HG02571 (cell line): ENCODE measurements at regions not wholly inside any gene's neighbourhood (a gene's known extent, or its start where the extent isn't known, plus 50 kb on each side); places are given as distances from the start of the nearest gene placed in this dataset.
A peak's percentile ranks its signal among the peaks of the same experiment; 100 is the strongest.

Experiments used
- ATAC-seq: cut with Tn5 transposase; IDR thresholded peaks from one replicate; pipeline ENCODE4 v1.9.1; 2021; ENCODE audit warnings: mild to moderate bottlenecking, moderate library complexity; ENCODE audit not compliant: unreplicated experiment

- ATAC-seq = no peak
Observed at GRCh38 chr2:71277536-71278103, 50.7 kb upstream of the PAIP2B start.

- ATAC-seq = no peak
Observed at GRCh38 chr2:71277147-71277475, 50.2 kb upstream of the PAIP2B start.

- peak; percentile 96 for ATAC-seq
Observed at GRCh38 chr2:71276311-71277146, 49.6 kb upstream of the PAIP2B start.
